ENCODE measurements at regions not wholly inside any gene's neighbourhood (a gene's known extent, or its start where the extent isn't known, plus 50 kb on each side); places are given as distances from the start of the nearest gene placed in this dataset.
"Not testable (repeated sequence)": the region's sequence is repeated elsewhere in the genome, so short reads cannot be mapped to it uniquely, and the experiment has no call there.

- no peak for DNase-seq
Measured at GRCh38 chr4:107562316-107562715, 157.7 kb downstream of the PAPSS1 start.

GRCh38 chr4:107561481-107561880 lies 158.6 kb downstream of the PAPSS1 start:
- DNase-seq = no peak

DNA sequence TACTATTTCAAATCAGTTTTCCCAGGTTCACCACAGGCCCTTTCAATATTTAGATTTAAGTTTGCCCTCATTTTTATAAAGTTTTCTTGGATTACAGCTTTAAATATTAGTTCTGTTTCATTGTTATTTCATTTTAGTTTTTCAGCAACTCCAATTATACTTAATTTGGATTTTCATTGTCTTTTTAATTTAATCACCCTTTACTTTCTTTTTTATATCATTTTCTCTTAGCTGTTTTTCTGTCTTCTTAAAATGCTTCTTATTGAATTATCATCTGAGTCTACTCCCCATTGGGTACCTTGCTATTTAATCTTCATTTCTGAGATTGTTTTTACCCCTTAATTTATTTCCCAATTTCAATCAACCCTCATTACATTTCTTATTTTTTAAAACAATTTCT lies 160.4 kb downstream of the PAPSS1 start:
- DNase-seq = no peak

GRCh38 chr4:107552306-107552705 lies 167.7 kb downstream of the PAPSS1 start:
- DNase-seq = no peak

GRCh38 chr4:107548211-107548905 lies 171.7 kb downstream of the PAPSS1 start:
- no peak for DNase-seq

- DNase-seq = no peak
Measured at GRCh38 chr4:107546638-107547037, 173.4 kb downstream of the PAPSS1 start.

DNA sequence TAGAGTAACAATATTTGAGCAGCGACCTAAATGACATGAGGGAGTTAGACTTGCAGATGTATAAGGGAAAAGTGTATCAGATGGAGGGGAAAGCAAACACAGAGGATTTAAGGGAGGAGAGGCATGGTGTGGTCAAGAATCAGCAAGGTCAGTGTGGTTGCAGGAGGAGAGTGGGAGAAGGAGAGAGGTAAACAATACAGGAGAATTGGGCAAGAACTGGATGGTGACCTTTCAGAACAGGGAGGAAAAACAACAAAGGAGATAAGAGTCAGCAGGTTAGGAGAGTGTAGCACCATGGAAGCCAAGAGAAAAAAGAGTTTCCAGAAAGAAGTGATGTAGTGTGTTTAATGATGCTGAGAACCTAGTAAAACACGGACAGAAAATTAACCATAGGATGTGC lies 178.5 kb downstream of the PAPSS1 start:
- no peak for DNase-seq

DNA sequence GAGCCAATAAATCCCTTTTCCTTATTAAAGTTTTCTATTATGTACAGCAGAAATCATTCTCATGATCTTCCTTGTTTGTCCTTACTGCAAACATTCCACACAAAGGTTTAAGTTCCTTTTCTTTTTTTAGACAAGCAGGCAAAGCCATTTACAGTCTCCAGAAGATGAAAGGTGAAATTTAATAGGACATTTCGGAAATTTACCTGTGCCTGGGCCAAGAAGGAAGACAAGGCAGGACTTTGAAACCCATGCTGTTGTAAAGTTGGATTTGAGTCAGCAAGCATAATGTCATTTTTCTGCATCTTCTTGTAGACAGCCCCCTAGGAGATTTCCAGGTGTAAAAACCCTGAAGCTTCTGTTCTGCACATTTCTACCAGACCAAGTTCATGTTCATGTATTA lies 188.1 kb downstream of the PAPSS1 start:
- no peak for DNase-seq

DNA sequence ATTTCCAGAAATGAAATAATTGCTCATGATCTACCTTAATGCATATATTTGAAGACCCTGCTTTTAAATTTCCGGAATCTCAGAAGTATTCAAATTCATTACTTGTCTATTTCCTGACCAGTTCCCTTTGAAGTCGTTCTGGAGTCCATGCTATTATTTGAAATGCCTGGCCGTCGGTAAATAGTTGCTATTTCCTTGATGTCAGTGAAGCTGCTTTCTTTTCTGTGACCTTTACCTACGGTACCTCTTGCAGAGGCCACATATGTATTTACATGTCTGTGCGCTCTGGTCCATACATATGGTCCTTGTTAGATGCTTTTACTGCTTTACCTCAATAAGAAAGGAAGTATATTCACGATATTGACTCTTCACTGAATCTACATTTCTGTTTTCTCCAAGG lies 199.7 kb downstream of the PAPSS1 start:
- no peak for DNase-seq

DNA sequence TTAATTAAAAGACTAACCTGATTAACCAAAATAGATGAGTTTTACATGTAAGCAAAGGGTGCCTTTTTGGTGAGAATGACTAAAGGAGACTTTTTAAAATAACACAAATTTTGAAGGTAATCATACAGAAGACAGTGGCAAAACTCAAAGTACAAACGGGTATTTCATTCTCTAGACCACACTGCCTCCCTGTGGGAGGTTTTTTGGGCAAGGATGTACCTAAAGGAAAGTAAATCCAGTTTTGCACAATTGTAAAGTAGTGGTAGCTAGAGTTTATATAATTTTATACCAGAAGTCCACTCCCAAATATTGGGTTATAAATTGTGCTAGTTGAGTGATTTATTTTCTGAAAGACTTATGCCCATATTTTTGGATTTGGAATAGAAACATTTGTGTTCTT lies 201.0 kb downstream of the PAPSS1 start:
- peak; percentile 40 for DNase-seq

GRCh38 chr4:107518076-107518475 lies 202.0 kb downstream of the PAPSS1 start:
- DNase-seq = no peak

DNA sequence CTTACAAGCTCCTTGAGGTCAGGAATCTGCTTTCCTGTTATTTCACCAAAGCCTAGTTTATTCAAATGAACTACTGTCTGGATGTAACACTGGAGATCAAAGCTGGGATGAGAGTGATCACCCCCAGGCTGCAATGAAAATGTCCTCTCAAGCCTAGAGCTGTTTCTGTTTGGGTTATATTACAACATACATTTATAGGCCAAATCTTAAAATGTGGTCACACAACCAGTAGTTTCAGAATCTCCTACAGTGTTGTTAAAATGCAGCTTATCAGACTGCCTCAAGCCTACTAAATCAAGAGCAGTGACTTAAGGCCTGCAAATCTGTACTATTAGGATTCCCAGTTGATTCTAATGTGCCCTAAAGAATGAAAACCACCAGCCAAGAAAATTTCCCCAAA lies 207.5 kb downstream of the PAPSS1 start:
- no peak for DNase-seq

DNA sequence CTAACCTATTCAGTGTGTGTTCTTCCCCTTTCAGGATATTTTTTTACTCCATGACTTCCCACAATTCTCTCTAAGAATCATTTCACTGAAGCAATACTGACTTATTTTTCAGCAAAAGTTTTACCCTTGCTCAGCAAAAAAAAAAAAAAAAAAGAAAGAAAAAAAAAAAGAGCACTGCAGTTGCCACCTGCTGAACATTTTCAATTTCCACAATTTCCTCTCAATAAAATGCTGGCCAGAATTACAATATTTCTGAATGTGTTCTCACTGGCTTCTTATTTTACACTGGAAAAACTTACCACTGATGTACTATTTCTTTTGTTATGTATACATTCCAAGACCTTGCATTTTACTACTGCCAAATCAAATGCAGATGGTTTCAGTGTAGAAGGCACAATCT lies 210.4 kb downstream of the PAPSS1 start:
- DNase-seq = no peak

DNA sequence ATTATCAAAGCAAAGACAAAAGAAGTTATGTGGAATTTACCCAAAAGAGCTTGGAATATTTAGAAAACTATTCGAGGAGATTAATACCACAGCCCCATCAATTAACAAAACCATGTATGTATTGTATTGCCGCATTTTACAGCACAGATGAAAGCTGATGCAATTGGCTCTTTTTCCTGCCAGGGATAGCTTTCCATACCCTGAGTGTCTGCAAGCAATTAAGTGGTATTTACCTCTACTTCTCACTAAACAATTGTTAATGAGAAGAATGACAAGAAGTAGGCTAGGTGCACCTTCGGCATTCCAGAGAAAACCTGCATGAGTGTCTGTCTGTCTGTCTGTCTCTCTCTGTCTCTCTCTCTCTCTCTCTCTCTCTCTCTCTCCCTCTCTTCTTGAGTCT lies 219.5 kb downstream of the PAPSS1 start:
- no peak for DNase-seq

- DNase-seq = no peak
Measured at GRCh38 chr4:107497054-107497453, 223.0 kb downstream of the PAPSS1 start.

- DNase-seq = no peak
Measured at GRCh38 chr4:107492566-107492965, 227.5 kb downstream of the PAPSS1 start.

GRCh38 chr4:107490116-107490515 lies 229.9 kb downstream of the PAPSS1 start:
- no peak for DNase-seq

- not testable (repeated sequence) for DNase-seq
Measured at GRCh38 chr4:107483621-107484020, 236.4 kb downstream of the PAPSS1 start.

DNA sequence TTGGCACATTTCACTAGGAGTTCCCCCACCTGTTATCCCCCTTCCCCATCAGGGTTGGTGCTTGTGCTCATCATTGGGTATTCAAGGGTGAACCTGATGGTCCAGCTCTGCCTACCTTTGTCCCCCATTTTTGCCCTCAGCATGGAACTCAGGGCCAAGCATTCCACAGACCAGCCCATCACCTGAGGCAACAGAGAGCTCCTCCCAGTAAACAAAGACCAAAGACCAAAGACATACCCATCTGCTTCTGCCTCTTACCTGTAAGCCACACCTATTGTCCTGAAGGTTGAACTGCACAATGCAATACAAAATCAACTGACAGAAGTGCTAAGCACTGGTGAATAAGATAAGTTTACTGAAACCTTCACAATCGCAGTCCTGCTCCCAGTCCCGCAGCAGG lies 237.5 kb downstream of the PAPSS1 start:
- DNase-seq = no peak

GRCh38 chr4:107478327-107478980 lies 241.6 kb downstream of the PAPSS1 start:
- DNase-seq = no peak

DNA sequence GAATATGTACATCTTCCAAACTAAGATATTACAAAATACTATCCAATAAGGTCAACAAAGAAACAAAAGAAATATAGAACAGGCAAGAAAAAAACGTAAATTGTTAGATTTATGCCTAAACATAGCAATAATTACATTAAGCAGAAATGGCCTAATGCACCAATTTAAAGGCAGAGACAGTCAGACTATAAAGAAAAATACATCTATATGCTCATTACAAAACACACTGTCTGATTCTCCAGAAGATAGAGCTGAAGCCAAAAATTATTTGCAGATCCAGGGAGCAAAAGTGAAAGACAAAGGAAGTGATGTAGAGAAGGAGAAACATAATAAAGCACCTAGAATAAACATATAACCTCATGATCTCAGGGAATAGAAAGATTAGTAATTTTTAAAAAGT lies 246.9 kb downstream of the PAPSS1 start:
- no peak for DNase-seq

GRCh38 chr4:107472265-107472948 lies 247.6 kb downstream of the PAPSS1 start:
- no peak for DNase-seq

- no peak for DNase-seq
Measured at GRCh38 chr4:107470173-107470572, 249.9 kb downstream of the PAPSS1 start.

DNA sequence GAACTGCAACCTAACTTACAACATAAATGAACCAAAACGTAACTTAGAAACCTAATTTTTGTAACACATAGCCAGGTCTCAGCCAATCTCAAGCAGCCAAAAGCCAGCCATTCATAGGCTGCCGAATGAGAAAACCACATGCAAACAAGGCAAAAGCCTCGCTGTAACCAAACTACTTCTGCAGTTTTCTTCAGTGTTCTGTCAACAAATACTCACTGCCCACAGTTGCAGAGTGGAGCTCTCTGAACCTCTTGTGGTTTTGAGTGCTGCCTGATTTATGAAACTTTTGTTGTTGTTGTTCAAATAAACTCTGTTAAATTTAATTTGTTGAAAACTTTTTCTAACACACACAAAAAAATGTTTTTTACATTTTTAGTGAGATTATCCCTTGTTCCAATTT lies 251.2 kb downstream of the PAPSS1 start:
- DNase-seq = no peak

Measured in hindlimb muscle (tissue), 1 donor.